CD4-positive, CD25-positive, alpha-beta regulatory T cell (primary cell): ENCODE measurements at regions not wholly inside any gene's neighbourhood (a gene's known extent, or its start where the extent isn't known, plus 50 kb on each side); places are given as distances from the start of the nearest gene placed in this dataset.

Experiments
- ATAC-seq, 2 donors: fragments of 150-1000 bp; cut with Tn5 transposase; one replicate each; pipeline ENCODE4 v1.10.0; 2021; ENCODE audit warnings: low read depth in 2 of 2, moderate number of reproducible peaks in 2 of 2, moderate library complexity in 1 of 2
- DNase-seq, 3 donors: peaks; one replicate each; pipeline versions ENCODE4 v3.0.0 to v3.0.0-alpha.2; 2012 to 2022; ENCODE audit warnings: mixed read lengths in 1 of 3
- H3K27ac ChIP-seq: one replicate; pipeline ENCODE4 v1.7.0; 2013; ENCODE audit warnings: mild to moderate bottlenecking, low read length; ENCODE audit not compliant: insufficient read depth, poor library complexity, severe bottlenecking
- H3K27me3 ChIP-seq: one replicate; pipeline ENCODE4 v1.7.0; 2013; ENCODE audit warnings: low read length; ENCODE audit not compliant: control insufficient read depth, insufficient read depth
- H3K36me3 ChIP-seq: one replicate; pipeline ENCODE4 v1.7.0; 2013; ENCODE audit warnings: mild to moderate bottlenecking, low read length, moderate library complexity; ENCODE audit not compliant: control insufficient read depth, insufficient read depth
- H3K4me1 ChIP-seq: 2 replicates; pipeline ENCODE4 v1.7.0; 2013; ENCODE audit warnings: mild to moderate bottlenecking, low read length; ENCODE audit not compliant: insufficient read depth, control insufficient read depth, poor library complexity, severe bottlenecking
- H3K4me3 ChIP-seq: one replicate; pipeline ENCODE4 v1.7.0; 2013; ENCODE audit warnings: low read depth, mild to moderate bottlenecking, low read length, moderate library complexity
- H3K9me3 ChIP-seq, 2 experiments: 1 replicate in 1 of 2; 2 replicates in 1 of 2; pipeline ENCODE4 v1.7.0; 2013; ENCODE audit warnings: low read length in 2 of 2, mild to moderate bottlenecking in 1 of 2, moderate library complexity in 1 of 2; ENCODE audit not compliant: control insufficient read depth in 2 of 2
- H3K27ac Mint-ChIP-seq, 3 donors: one replicate each; pipeline ENCODE4 v1.8.0; 2020 to 2022; ENCODE audit warnings: mild to moderate bottlenecking in 3 of 3, mixed read lengths in 3 of 3, moderate library complexity in 2 of 3
- H3K27me3 Mint-ChIP-seq: one replicate; pipeline ENCODE4 v1.8.0; 2022; ENCODE audit warnings: mild to moderate bottlenecking, mixed read lengths
- H3K36me3 Mint-ChIP-seq: one replicate; pipeline ENCODE4 v1.8.0; 2020; ENCODE audit warnings: mixed read lengths
- H3K4me1 Mint-ChIP-seq, 4 donors: one replicate each; pipeline ENCODE4 v1.8.0; 2020 to 2022; ENCODE audit warnings: mixed read lengths in 4 of 4, mild to moderate bottlenecking in 1 of 4
- H3K4me3 Mint-ChIP-seq, 4 donors: one replicate each; pipeline ENCODE4 v1.8.0; 2020 to 2022; ENCODE audit warnings: mild to moderate bottlenecking in 4 of 4, mixed read lengths in 4 of 4, moderate library complexity in 3 of 4
- H3K9me3 Mint-ChIP-seq, 7 donors: one replicate each; pipeline ENCODE4 v1.8.0; 2020 to 2022; ENCODE audit warnings: mixed read lengths in 7 of 7, mild to moderate bottlenecking in 3 of 7, moderate library complexity in 2 of 7

- no peaks in the 10 kb centered on the region for H3K27me3 ChIP-seq
- H3K4me3 ChIP-seq: no peak overlapping the region
- Mint-ChIP-seq H3K27ac (no peak overlapping the region), H3K9me3 (peaks cover 0 to 7% (median 0%) of the 10 kb centered on the region in 7 donors), H3K4me3 (no peak overlapping the region), H3K36me3 (no peaks in the 10 kb centered on the region), H3K27me3 (no peaks in the 10 kb centered on the region), H3K4me1 (no peaks in the 10 kb centered on the region)
- no peaks in the 10 kb centered on the region for H3K4me1 ChIP-seq
- no peaks in the 10 kb centered on the region for H3K9me3 ChIP-seq
- ATAC-seq (no peak), DNase-seq (no peak)
- no peaks in the 10 kb centered on the region for H3K36me3 ChIP-seq
- H3K27ac ChIP-seq: no peak overlapping the region
Observed at GRCh38 chr1:208807446-208808127, 563.4 kb upstream of the PLXNA2 start.

- H3K27me3 Mint-ChIP-seq: no peaks in the 10 kb centered on the region
- Histone ChIP-seq H3K4me1 (no peaks in the 10 kb centered on the region), H3K27me3 (no peaks in the 10 kb centered on the region), H3K27ac (no peak overlapping the region), H3K9me3 (no peaks in the 10 kb centered on the region), H3K36me3 (no peaks in the 10 kb centered on the region), H3K4me3 (no peak overlapping the region)
- peaks cover 0 to 7% (median 0%) of the 10 kb centered on the region in 7 donors for H3K9me3 Mint-ChIP-seq
- no peak for ATAC-seq
- H3K4me3 Mint-ChIP-seq: no peak overlapping the region
- no peak for DNase-seq
- H3K36me3 Mint-ChIP-seq: no peaks in the 10 kb centered on the region
- H3K4me1 Mint-ChIP-seq: no peaks in the 10 kb centered on the region
- H3K27ac Mint-ChIP-seq: no peak overlapping the region
Observed at GRCh38 chr1:208808301-208808700, 564.1 kb upstream of the PLXNA2 start.

GRCh38 chr1:208809876-208810275 is 565.7 kb upstream of the PLXNA2 start:
- DNase-seq: no peak
- no peaks in the 10 kb centered on the region for H3K4me1 Mint-ChIP-seq
- H3K9me3 Mint-ChIP-seq: peaks cover 0 to 7% (median 0%) of the 10 kb centered on the region in 7 donors
- no peaks in the 10 kb centered on the region for H3K27me3 Mint-ChIP-seq
- no peak for ATAC-seq
- Histone ChIP-seq H3K27me3 (no peaks in the 10 kb centered on the region), H3K9me3 (no peaks in the 10 kb centered on the region), H3K4me3 (no peak overlapping the region), H3K36me3 (no peaks in the 10 kb centered on the region), H3K4me1 (no peaks in the 10 kb centered on the region), H3K27ac (no peak overlapping the region)
- H3K4me3 Mint-ChIP-seq: no peak overlapping the region
- no peak overlapping the region for H3K27ac Mint-ChIP-seq
- no peaks in the 10 kb centered on the region for H3K36me3 Mint-ChIP-seq

GRCh38 chr1:208818770-208819445 is 574.7 kb upstream of the PLXNA2 start:
- Histone ChIP-seq H3K4me1 (no peaks in the 10 kb centered on the region), H3K9me3 (no peaks in the 10 kb centered on the region), H3K36me3 (no peaks in the 10 kb centered on the region), H3K27ac (no peak overlapping the region), H3K27me3 (no peaks in the 10 kb centered on the region), H3K4me3 (no peak overlapping the region)
- peaks cover 0 to 12% (median 2%) of the 10 kb centered on the region in 7 donors for H3K9me3 Mint-ChIP-seq
- ATAC-seq (no peak), DNase-seq (no peak)
- no peak overlapping the region for H3K4me3 Mint-ChIP-seq
- no peaks in the 10 kb centered on the region for H3K4me1 Mint-ChIP-seq
- H3K36me3 Mint-ChIP-seq: no peaks in the 10 kb centered on the region
- H3K27ac Mint-ChIP-seq: no peak overlapping the region
- H3K27me3 Mint-ChIP-seq: peaks cover 4% of the 10 kb centered on the region

GRCh38 chr1:208820580-208821212 is 576.5 kb upstream of the PLXNA2 start:
- no peak overlapping the region for H3K27ac ChIP-seq
- no peaks in the 10 kb centered on the region for H3K4me1 Mint-ChIP-seq

GRCh38 chr1:208821939-208822338 is 577.8 kb upstream of the PLXNA2 start:
- H3K27me3 ChIP-seq: no peaks in the 10 kb centered on the region
- no peak overlapping the region for H3K27ac ChIP-seq
- no peaks in the 10 kb centered on the region for H3K4me1 Mint-ChIP-seq
- no peak overlapping the region for H3K27ac Mint-ChIP-seq
- H3K4me3 ChIP-seq: no peak overlapping the region
- no peaks in the 10 kb centered on the region for H3K36me3 Mint-ChIP-seq
- DNase-seq (no peak), ATAC-seq (no peak)
- no peaks in the 10 kb centered on the region for H3K4me1 ChIP-seq
- H3K9me3 ChIP-seq: no peaks in the 10 kb centered on the region
- H3K27me3 Mint-ChIP-seq: no peaks in the 10 kb centered on the region
- no peak overlapping the region for H3K4me3 Mint-ChIP-seq
- peaks cover 0 to 12% (median 2%) of the 10 kb centered on the region in 7 donors for H3K9me3 Mint-ChIP-seq
- H3K36me3 ChIP-seq: no peaks in the 10 kb centered on the region

More at GRCh38 chr1:208820580-208821212, 576.5 kb upstream of the PLXNA2 start:
- peaks cover 4% of the 10 kb centered on the region for H3K27me3 Mint-ChIP-seq
- Histone ChIP-seq H3K4me3 (no peak overlapping the region), H3K4me1 (no peaks in the 10 kb centered on the region), H3K27me3 (no peaks in the 10 kb centered on the region), H3K36me3 (no peaks in the 10 kb centered on the region), H3K9me3 (no peaks in the 10 kb centered on the region)
- no peaks in the 10 kb centered on the region for H3K36me3 Mint-ChIP-seq
- DNase-seq (no peak), ATAC-seq (no peak)
- peaks cover 0 to 12% (median 4%) of the 10 kb centered on the region in 7 donors for H3K9me3 Mint-ChIP-seq
- no peak overlapping the region for H3K27ac Mint-ChIP-seq
- no peak overlapping the region for H3K4me3 Mint-ChIP-seq

- H3K27ac Mint-ChIP-seq: no peak overlapping the region
- H3K27me3 Mint-ChIP-seq: no peaks in the 10 kb centered on the region
Observed at GRCh38 chr1:208825300-208825699, 581.1 kb upstream of the PLXNA2 start.

More at GRCh38 chr1:208825300-208825699, 581.1 kb upstream of the PLXNA2 start:
- no peak overlapping the region for H3K4me3 Mint-ChIP-seq
- no peaks in the 10 kb centered on the region for H3K36me3 Mint-ChIP-seq
- peaks cover 0 to 8% (median 2%) of the 10 kb centered on the region in 7 donors for H3K9me3 Mint-ChIP-seq
- Histone ChIP-seq H3K4me1 (no peaks in the 10 kb centered on the region), H3K27me3 (no peaks in the 10 kb centered on the region), H3K4me3 (no peak overlapping the region), H3K36me3 (no peaks in the 10 kb centered on the region), H3K9me3 (no peaks in the 10 kb centered on the region), H3K27ac (no peak overlapping the region)
- DNase-seq (no peak), ATAC-seq (no peak)
- H3K4me1 Mint-ChIP-seq: no peaks in the 10 kb centered on the region
